ENCODE measurements at regions not wholly inside any gene's neighbourhood (a gene's known extent, or its start where the extent isn't known, plus 50 kb on each side); places are given as distances from the start of the nearest gene placed in this dataset.

- no peak for TF ChIP-seq POLR2A (IDR thresholded peaks at IDR 0.05)
- TF ChIP-seq CTCF (IDR thresholded peaks at IDR 0.05): no peak
Observed at GRCh38 chr6:125421836-125422235, 120.1 kb upstream of the HDDC2 start.
